GM21367 (cell line): ENCODE measurements at regions not wholly inside any gene's neighbourhood (a gene's known extent, or its start where the extent isn't known, plus 50 kb on each side); places are given as distances from the start of the nearest gene placed in this dataset.

Experiments used
- ATAC-seq: cut with Tn5 transposase; IDR thresholded peaks from one replicate; pipeline ENCODE4 v1.9.1; 2021; ENCODE audit not compliant: unreplicated experiment

DNA sequence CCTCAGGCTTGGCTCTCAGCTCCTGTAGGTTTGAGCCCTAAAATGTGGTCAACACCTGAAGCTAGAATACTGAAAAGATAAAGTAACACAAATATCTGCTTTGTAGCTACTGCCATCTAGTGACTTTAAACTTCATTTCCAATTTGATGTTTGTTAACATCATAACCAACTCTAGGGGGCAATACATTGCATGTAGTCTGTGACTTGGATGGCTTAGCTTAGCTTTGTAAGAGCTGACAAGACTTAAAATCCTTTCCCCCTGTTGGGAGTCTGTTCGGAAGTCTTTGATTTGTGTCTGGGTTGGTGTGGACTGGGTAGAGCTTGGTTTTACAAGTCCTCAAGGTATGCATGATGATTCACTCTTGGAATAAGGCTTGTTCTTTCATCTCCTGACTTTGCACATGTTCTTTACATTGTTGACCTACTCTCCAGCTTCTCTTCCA lies 51.7 kb downstream of the SCN11A start:
- peak; percentile 88 for ATAC-seq

DNA sequence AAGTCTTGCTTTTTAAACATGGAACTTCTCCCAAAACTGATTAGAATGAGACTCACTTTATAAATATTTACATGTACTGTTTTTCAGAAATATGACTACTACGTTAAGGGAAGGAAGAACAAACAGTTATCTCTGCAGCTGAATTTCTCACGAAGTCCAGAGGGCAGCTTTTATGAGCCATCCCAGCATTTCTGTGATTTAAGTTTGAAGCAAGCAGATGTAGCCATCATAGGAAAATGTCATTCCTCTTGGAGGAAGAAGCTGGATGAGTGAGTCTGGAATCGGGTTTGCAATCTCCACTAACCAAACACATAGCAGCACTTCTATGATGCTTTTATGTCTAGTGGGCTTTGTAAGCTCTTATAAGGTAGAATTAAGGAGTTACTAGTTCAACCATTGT lies 53.7 kb downstream of the SCN11A start:
- ATAC-seq = no peak

GRCh38 chr3:38996193-38996592 lies 55.6 kb downstream of the SCN11A start:
- no peak for ATAC-seq

DNA sequence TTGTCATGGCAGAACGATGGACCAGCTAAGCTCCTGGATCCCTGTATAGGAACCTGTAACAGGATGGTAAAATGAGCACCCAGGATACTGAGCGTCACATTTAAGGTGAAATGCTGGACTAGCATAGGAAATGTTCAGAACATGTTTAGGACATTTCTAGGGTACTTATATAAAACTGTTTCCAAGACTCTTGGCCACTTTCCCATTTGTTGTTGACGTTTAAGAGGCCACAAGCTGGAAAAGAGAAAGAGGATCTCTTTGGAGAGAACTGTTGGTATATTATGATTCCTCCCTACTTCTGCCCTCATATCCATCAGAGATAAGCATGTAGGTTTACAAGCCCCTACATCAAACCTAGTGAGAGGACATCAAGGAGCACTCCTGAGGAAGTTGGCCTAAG lies 57.5 kb downstream of the SCN11A start:
- ATAC-seq = no peak

DNA sequence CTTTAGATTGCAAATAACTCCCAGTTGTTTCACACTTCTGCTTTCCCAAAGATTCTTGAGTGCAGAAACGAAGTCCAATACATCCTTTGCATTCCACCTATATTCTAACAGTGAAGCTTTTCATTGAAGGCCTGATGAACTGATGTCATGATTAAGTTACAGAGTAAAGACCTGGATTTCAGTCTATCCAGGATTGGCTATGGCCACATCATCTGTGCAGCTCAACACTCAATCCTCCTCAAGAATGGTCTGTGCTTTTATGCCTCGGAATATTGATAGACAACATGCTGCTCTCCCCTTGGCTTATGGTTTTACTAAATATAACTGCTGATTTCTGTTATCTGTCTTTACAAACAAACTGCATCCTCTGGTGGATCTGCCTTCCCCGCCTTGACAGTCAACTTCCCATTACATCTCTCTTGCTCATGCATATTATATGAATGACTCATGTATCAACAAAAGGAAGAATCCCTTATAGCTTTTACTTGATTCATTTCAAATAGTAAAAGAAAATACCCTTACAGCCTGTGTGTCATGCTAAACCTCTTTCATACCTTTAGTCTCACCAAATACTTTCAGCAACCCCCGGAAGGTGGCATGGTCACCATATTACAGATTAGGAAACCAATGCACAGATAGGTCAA lies 59.5 kb downstream of the SCN11A start:
- ATAC-seq = no peak

GRCh38 chr3:38990621-38991020 lies 61.1 kb downstream of the SCN11A start:
- no peak for ATAC-seq

GRCh38 chr3:38989917-38990510 lies 61.7 kb downstream of the SCN11A start:
- no peak for ATAC-seq

DNA sequence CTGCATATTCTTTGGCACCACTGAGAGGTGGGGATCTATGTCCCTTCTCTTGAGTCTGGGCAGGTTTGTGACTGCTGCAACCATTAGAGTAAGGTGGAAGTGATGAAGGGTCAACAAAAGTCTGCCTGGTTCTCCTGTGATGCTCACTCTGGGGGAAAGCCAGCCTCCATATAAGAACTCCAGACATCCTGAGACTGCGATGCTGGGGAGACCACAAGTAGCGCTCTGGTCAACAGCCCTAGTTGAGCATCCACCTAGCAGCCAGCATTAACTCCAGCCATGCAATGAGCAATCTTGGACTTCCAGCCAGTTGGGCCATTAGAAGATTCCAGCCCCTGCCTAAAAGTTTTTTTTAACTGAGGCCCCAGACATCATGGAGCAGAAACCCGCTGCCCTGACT lies 62.8 kb downstream of the SCN11A start:
- ATAC-seq = no peak

- no peak for ATAC-seq
Measured at GRCh38 chr3:38987456-38987855, 64.3 kb downstream of the SCN11A start.

- no peak for ATAC-seq
Measured at GRCh38 chr3:38986901-38987300, 64.8 kb downstream of the SCN11A start.

GRCh38 chr3:38985981-38986380 lies 65.8 kb downstream of the SCN11A start:
- no peak for ATAC-seq

GRCh38 chr3:38985581-38985980 lies 66.2 kb downstream of the SCN11A start:
- ATAC-seq = no peak

- ATAC-seq = no peak
Measured at GRCh38 chr3:38984731-38985130, 67.0 kb downstream of the SCN11A start.

DNA sequence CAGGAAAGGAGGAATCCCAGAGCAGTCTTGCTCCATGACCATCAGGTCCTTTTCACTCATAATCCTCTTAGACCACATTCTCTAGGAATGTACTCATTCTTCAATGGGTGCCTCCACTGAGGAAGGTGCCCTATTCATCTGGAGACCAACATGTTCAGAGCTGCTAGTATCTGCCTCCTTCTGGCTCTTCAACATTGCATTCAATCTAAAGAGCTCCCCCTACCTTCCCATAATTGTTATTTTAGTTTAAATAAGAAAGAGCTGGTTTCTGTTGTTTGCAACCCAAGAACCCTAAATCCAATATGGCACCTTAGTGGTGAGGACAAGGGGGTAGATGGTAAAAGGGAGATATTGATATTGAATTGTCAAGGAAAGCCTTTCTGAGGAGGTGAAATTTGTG lies 67.6 kb downstream of the SCN11A start:
- ATAC-seq = no peak

DNA sequence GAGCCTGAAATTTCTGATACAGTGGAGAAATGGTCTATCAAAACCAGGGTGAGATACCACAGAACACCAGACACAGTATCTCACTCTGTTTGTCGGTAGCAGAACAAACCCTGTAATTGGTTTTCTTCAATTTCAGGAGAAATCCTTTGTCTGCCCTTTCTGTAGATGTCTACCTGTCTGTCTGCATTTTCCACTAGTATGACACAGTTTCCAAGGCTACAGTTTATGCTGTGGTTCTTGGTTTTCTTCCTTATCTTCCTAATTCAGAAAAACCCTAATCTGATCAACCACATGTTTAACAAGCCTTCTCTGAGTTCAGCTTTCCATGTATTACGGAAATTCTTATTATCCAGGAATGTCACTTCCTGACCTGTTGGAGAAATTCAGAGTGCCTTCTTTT lies 70.8 kb downstream of the SCN11A start:
- ATAC-seq = no peak

- ATAC-seq = no peak
Measured at GRCh38 chr3:38978729-38979128, 73.0 kb downstream of the SCN11A start.

- ATAC-seq = no peak
Measured at GRCh38 chr3:38970851-38971638, 80.7 kb downstream of the SCN11A start.

DNA sequence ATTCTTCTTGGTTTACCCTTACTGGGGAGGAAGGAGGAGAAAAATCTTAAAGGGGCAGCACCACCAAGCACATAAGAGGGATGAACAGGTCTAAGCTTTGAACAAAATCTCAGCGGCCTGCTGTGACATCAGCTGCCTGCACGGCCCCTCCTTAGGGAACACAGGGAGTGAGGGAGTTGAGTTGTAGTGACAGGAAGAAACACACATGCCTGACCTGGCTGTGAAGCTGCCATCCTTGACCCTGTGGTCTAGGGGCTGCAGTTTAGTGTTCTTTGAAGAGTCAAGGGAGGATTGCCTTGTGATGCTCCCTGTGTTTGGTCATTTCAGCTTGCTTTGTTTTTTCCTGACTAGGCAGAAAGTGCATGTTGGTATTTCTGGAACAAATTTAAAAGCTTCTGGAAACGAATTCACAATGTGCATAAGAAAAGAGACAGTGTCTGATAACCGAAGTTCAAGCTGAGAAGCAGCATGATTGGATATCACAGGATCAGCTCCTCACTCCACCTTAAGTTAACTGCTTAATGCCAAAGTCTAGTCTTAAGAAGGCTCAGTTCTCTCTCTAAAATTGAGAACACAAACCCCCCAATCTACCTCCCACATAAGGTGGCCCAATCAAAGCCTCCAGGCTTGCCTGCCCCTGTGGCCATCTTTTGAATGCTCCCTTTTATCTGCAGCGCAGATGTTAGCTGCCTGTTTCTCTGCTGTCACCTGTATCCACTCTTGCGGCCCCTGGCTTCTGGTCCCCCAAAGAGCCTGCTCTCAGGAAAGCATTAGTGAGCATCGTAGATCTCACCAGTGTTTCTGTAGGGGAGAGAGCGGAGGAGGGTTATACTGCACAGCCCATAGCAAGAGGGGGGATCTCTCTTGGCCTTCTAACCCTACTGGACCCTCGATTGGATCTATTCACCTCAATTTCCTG lies 82.2 kb downstream of the SCN11A start:
- no peak for ATAC-seq

DNA sequence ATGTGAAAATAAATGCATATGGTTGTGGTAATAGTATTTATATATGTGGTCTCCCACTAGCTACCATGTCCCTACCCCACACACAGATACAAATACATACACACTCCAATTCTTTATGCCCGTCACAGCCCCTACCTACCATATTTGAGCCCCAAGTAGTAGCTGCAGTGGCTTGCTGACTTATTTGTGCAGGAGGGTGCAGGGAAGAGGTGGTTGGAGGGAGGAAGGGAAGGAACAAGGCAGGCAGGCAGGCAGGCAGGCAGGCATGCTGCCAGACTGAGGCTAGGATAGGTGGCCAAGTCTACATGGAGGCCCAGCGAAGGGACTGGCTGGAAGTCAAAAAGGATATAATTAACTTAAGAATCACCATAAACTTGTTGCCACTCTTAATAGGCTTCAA lies 82.9 kb downstream of the SCN11A start:
- no peak for ATAC-seq

DNA sequence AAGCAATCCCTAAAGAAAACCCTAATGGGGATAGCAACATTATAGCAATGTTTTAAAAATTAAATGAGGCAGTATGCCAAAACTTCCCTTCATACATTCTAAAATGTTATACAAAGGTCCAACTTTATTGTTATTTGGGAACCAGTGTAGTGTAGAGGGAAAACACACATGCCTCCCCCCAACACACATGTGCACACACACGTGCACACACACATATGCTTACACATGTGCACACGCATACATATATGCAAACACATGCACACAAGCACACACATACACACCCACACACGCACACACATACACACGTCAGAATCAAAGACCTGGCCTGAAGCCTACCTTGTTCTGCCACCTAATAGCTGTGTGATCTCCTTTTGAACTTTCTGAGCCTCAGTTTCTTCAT lies 83.3 kb downstream of the SCN11A start:
- ATAC-seq = no peak

DNA sequence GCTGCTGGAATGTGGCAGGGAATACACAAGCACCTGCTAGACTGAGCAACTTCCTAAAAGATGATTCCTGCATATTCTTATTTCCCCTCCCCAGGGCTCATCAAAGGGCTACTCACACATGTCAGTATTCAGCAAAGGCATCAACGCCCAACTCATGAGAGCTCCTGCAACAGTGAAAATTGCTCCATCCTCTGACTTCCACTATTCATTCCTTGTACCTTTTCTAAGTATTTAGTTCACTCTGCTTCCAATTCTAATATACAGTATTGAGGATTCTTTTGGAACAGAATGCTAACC lies 84.1 kb downstream of the SCN11A start:
- ATAC-seq = no peak
